Activated naive CD8-positive, alpha-beta T cell treated with anti-CD3 and anti-CD28 coated beads, Interleukin-2, amount 50 U/mL, for 24 hours (primary cell): ENCODE measurements at regions not wholly inside any gene's neighbourhood (a gene's known extent, or its start where the extent isn't known, plus 50 kb on each side); places are given as distances from the start of the nearest gene placed in this dataset.
"Not testable (repeated sequence)": the region's sequence is repeated elsewhere in the genome, so short reads cannot be mapped to it uniquely, and the experiment has no call there.

Experiments used
- ATAC-seq: fragments of 150-1000 bp; cut with Tn5 transposase; one replicate; pipeline ENCODE4 v1.10.0; 2021
- DNase-seq: peaks from one replicate; pipeline ENCODE4 v3.0.0; 2021
- H3K27ac Mint-ChIP-seq: one replicate; pipeline ENCODE4 v1.8.0; 2021; ENCODE audit warnings: mild to moderate bottlenecking, mixed read lengths
- H3K27me3 Mint-ChIP-seq: one replicate; pipeline ENCODE4 v1.8.0; 2021; ENCODE audit warnings: mixed read lengths
- H3K36me3 Mint-ChIP-seq: one replicate; pipeline ENCODE4 v1.8.0; 2021; ENCODE audit warnings: low read depth, mixed read lengths
- H3K4me1 Mint-ChIP-seq: one replicate; pipeline ENCODE4 v1.8.0; 2021; ENCODE audit warnings: mixed read lengths
- H3K4me3 Mint-ChIP-seq: one replicate; pipeline ENCODE4 v1.8.0; 2021; ENCODE audit warnings: mild to moderate bottlenecking, moderate library complexity, mixed read lengths
- H3K9me3 Mint-ChIP-seq: one replicate; pipeline ENCODE4 v1.8.0; 2021; ENCODE audit warnings: mixed read lengths

GRCh38 chr12:67716817-67717216 lies 68.3 kb downstream of the DYRK2 start:
- Mint-ChIP-seq H3K4me1 (no peaks in the 10 kb centered on the region), H3K4me3 (no peak overlapping the region), H3K27me3 (no peaks in the 10 kb centered on the region), H3K27ac (no peak overlapping the region), H3K36me3 (no peaks in the 10 kb centered on the region), H3K9me3 (no peaks in the 10 kb centered on the region)
- ATAC-seq (no peak), DNase-seq (no peak)

- not testable (repeated sequence) for H3K4me1 Mint-ChIP-seq, H3K36me3 Mint-ChIP-seq, H3K27ac Mint-ChIP-seq, H3K4me3 Mint-ChIP-seq, DNase-seq, ATAC-seq, H3K9me3 Mint-ChIP-seq, H3K27me3 Mint-ChIP-seq
Measured at GRCh38 chr12:67719303-67719702, 70.8 kb downstream of the DYRK2 start.

- DNase-seq: no peak
- Mint-ChIP-seq H3K27me3 (no peaks in the 10 kb centered on the region), H3K4me1 (no peaks in the 10 kb centered on the region), H3K27ac (no peak overlapping the region), H3K4me3 (no peak overlapping the region), H3K9me3 (no peaks in the 10 kb centered on the region), H3K36me3 (no peaks in the 10 kb centered on the region)
- ATAC-seq: no peak
Measured at GRCh38 chr12:67720351-67720856, 71.9 kb downstream of the DYRK2 start.

- ATAC-seq (no peak), DNase-seq (no peak)
- no peaks in the 10 kb centered on the region for H3K36me3 Mint-ChIP-seq
- H3K9me3 Mint-ChIP-seq: no peaks in the 10 kb centered on the region
- H3K4me3 Mint-ChIP-seq: no peak overlapping the region
- no peaks in the 10 kb centered on the region for H3K4me1 Mint-ChIP-seq
- no peaks in the 10 kb centered on the region for H3K27me3 Mint-ChIP-seq
- no peak overlapping the region for H3K27ac Mint-ChIP-seq
Measured at GRCh38 chr12:67721248-67721647, 72.7 kb downstream of the DYRK2 start.

- no peaks in the 10 kb centered on the region for H3K4me1 Mint-ChIP-seq
Measured at GRCh38 chr12:67722296-67722695, 73.8 kb downstream of the DYRK2 start.

GRCh38 chr12:67726868-67727267 lies 78.3 kb downstream of the DYRK2 start:
- H3K9me3 Mint-ChIP-seq: no peaks in the 10 kb centered on the region

More at GRCh38 chr12:67722296-67722695, 73.8 kb downstream of the DYRK2 start:
- Mint-ChIP-seq H3K27ac (no peak overlapping the region), H3K27me3 (no peaks in the 10 kb centered on the region), H3K36me3 (no peaks in the 10 kb centered on the region), H3K4me3 (no peak overlapping the region), H3K9me3 (no peaks in the 10 kb centered on the region)
- no peak for ATAC-seq
- no peak for DNase-seq

GRCh38 chr12:67727702-67728666 lies 79.4 kb downstream of the DYRK2 start:
- no peak for ATAC-seq
- H3K36me3 Mint-ChIP-seq: no peaks in the 10 kb centered on the region
- no peaks in the 10 kb centered on the region for H3K4me1 Mint-ChIP-seq
- no peak overlapping the region for H3K4me3 Mint-ChIP-seq
- no peaks in the 10 kb centered on the region for H3K9me3 Mint-ChIP-seq
- H3K27ac Mint-ChIP-seq: no peak overlapping the region
- no peak for DNase-seq
- peaks cover 2% of the 10 kb centered on the region for H3K27me3 Mint-ChIP-seq

More at GRCh38 chr12:67726868-67727267, 78.3 kb downstream of the DYRK2 start:
- no peaks in the 10 kb centered on the region for H3K36me3 Mint-ChIP-seq
- no peaks in the 10 kb centered on the region for H3K4me1 Mint-ChIP-seq
- ATAC-seq: no peak
- no peak overlapping the region for H3K27ac Mint-ChIP-seq
- no peak overlapping the region for H3K4me3 Mint-ChIP-seq
- peaks cover 2% of the 10 kb centered on the region for H3K27me3 Mint-ChIP-seq
- DNase-seq: no peak

- ATAC-seq: no peak
- H3K4me1 Mint-ChIP-seq: no peaks in the 10 kb centered on the region
- H3K27ac Mint-ChIP-seq: no peak overlapping the region
- DNase-seq: no peak
- H3K4me3 Mint-ChIP-seq: no peak overlapping the region
- no peaks in the 10 kb centered on the region for H3K9me3 Mint-ChIP-seq
- H3K36me3 Mint-ChIP-seq: no peaks in the 10 kb centered on the region
- H3K27me3 Mint-ChIP-seq: peaks cover 2% of the 10 kb centered on the region
Measured at GRCh38 chr12:67732857-67733256, 84.3 kb downstream of the DYRK2 start.

GRCh38 chr12:67735868-67736267 lies 87.3 kb downstream of the DYRK2 start:
- Mint-ChIP-seq H3K4me1 (no peaks in the 10 kb centered on the region), H3K27ac (no peak overlapping the region), H3K36me3 (no peaks in the 10 kb centered on the region), H3K4me3 (no peak overlapping the region), H3K27me3 (peaks cover 2% of the 10 kb centered on the region), H3K9me3 (no peaks in the 10 kb centered on the region)
- ATAC-seq (no peak), DNase-seq (no peak)

GRCh38 chr12:67740711-67741110 lies 92.2 kb downstream of the DYRK2 start:
- Mint-ChIP-seq H3K9me3 (peaks cover 1% of the 10 kb centered on the region), H3K4me1 (no peaks in the 10 kb centered on the region), H3K36me3 (peaks cover 2% of the 10 kb centered on the region), H3K27ac (no peak overlapping the region), H3K27me3 (no peaks in the 10 kb centered on the region), H3K4me3 (no peak overlapping the region)
- DNase-seq (no peak), ATAC-seq (no peak)

- DNase-seq (no peak), ATAC-seq (no peak)
- Mint-ChIP-seq H3K27me3 (no peaks in the 10 kb centered on the region), H3K9me3 (peaks cover 4% of the 10 kb centered on the region), H3K27ac (no peak overlapping the region), H3K4me1 (no peaks in the 10 kb centered on the region), H3K4me3 (no peak overlapping the region), H3K36me3 (peaks cover 2% of the 10 kb centered on the region)
Measured at GRCh38 chr12:67741270-67741669, 92.7 kb downstream of the DYRK2 start.

GRCh38 chr12:67742461-67742860 lies 93.9 kb downstream of the DYRK2 start:
- Mint-ChIP-seq H3K4me3 (no peak overlapping the region), H3K36me3 (peaks cover 2% of the 10 kb centered on the region), H3K4me1 (no peaks in the 10 kb centered on the region), H3K27ac (no peak overlapping the region), H3K9me3 (peaks cover 4% of the 10 kb centered on the region), H3K27me3 (no peaks in the 10 kb centered on the region)
- ATAC-seq (no peak), DNase-seq (no peak)

- DNase-seq (no peak), ATAC-seq (no peak)
- Mint-ChIP-seq H3K9me3 (peaks cover 4% of the 10 kb centered on the region), H3K27me3 (no peaks in the 10 kb centered on the region), H3K27ac (no peak overlapping the region), H3K4me3 (no peak overlapping the region), H3K36me3 (peaks cover 2% of the 10 kb centered on the region), H3K4me1 (no peaks in the 10 kb centered on the region)
Measured at GRCh38 chr12:67747869-67748742, 99.6 kb downstream of the DYRK2 start.

GRCh38 chr12:67748743-67749040 lies 100.1 kb downstream of the DYRK2 start:
- Mint-ChIP-seq H3K27me3 (no peaks in the 10 kb centered on the region), H3K9me3 (peaks cover 4% of the 10 kb centered on the region), H3K4me3 (no peak overlapping the region), H3K36me3 (peaks cover 2% of the 10 kb centered on the region), H3K4me1 (no peaks in the 10 kb centered on the region), H3K27ac (no peak overlapping the region)
- DNase-seq (no peak), ATAC-seq (no peak)
